HG03039 (cell line): ENCODE measurements at regions not wholly inside any gene's neighbourhood (a gene's known extent, or its start where the extent isn't known, plus 50 kb on each side); places are given as distances from the start of the nearest gene placed in this dataset.

ENCODE experiments used
- ATAC-seq: cut with Tn5 transposase; IDR thresholded peaks from one replicate; pipeline ENCODE4 v1.9.1; 2021; ENCODE audit warnings: mild to moderate bottlenecking, moderate library complexity; ENCODE audit not compliant: unreplicated experiment

- no peak for ATAC-seq
Measured at GRCh38 chrX:21056622-21057021, 317.6 kb upstream of the CNKSR2 start.

DNA sequence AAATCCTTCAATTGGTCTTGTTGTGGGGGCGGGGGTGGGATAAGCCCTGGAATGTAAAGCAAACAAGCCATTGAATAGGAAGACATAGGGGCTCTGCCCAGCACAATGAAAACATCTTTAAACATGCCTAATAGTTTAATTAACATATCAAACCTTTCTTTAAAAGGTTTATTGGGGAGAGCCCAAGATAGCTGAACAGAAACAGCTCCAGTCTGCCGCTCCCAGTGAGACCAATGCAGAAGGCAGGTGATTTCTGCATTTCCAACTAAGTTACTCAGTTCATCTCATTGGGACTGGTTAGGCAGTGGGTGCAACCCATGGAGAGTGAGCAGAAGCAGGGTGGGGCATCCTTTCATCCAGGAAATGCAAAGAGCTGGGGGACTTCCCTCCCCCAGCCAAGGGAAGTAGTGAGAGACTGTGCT lies 327.2 kb upstream of the CNKSR2 start:
- ATAC-seq, result no peak

- ATAC-seq, result no peak
Measured at GRCh38 chrX:21014326-21014725, 359.9 kb upstream of the CNKSR2 start.

- no peak for ATAC-seq
Measured at GRCh38 chrX:21004835-21005234, 369.4 kb upstream of the CNKSR2 start.

- no peak for ATAC-seq
Measured at GRCh38 chrX:20995829-20996228, 378.4 kb upstream of the CNKSR2 start.

GRCh38 chrX:20989361-20989760 lies 384.9 kb upstream of the CNKSR2 start:
- ATAC-seq, result no peak

DNA sequence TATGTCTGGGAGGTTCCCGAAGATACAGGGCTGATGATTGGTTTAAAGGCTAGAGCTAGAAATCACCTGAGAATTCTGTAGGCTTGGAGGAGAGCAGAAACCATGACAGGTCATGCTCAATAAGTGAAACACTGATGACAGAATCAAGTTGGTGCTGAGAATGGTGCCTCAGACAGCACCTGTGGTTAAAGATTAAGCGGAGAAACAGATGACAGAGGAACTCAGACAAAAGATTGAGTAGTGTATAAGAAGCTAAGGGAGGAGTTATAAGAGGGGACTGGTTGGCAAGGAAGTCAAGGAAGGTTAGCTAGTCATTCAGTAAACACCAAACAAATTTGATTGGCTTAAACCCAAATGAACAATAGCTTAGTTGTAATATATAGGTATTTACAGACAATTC lies 385.4 kb upstream of the CNKSR2 start:
- ATAC-seq, result no peak

GRCh38 chrX:20988118-20988517 lies 386.1 kb upstream of the CNKSR2 start:
- ATAC-seq, result no peak

- ATAC-seq, result no peak
Measured at GRCh38 chrX:20980426-20980825, 393.8 kb upstream of the CNKSR2 start.

GRCh38 chrX:20974326-20974725 lies 399.9 kb upstream of the CNKSR2 start:
- ATAC-seq, result no peak

GRCh38 chrX:20973038-20973437 lies 401.2 kb upstream of the CNKSR2 start:
- ATAC-seq, result no peak

- ATAC-seq, result no peak
Measured at GRCh38 chrX:20971250-20971649, 403.0 kb upstream of the CNKSR2 start.

GRCh38 chrX:20969565-20969964 lies 404.7 kb upstream of the CNKSR2 start:
- ATAC-seq, result no peak

- no peak for ATAC-seq
Measured at GRCh38 chrX:20968996-20969395, 405.2 kb upstream of the CNKSR2 start.

DNA sequence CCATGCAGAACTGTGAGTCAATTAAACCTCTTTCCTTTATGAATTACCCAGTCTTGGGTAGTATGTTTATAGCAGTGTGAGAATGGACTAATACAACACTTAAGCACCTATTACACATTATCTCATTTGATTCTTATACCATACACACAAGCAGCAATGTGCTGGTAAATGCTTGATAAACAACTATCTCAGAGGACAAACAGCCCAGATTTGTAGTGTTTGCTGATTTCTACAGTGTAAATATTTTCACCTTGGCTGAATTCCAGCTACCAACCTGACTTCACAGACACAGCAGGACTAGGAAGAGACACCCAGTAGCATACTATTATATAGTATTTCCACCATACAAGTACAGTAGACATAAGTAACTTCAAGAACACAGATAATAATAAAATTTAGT lies 406.5 kb upstream of the CNKSR2 start:
- no peak for ATAC-seq

GRCh38 chrX:20965270-20966044 lies 408.8 kb upstream of the CNKSR2 start:
- ATAC-seq, result no peak

DNA sequence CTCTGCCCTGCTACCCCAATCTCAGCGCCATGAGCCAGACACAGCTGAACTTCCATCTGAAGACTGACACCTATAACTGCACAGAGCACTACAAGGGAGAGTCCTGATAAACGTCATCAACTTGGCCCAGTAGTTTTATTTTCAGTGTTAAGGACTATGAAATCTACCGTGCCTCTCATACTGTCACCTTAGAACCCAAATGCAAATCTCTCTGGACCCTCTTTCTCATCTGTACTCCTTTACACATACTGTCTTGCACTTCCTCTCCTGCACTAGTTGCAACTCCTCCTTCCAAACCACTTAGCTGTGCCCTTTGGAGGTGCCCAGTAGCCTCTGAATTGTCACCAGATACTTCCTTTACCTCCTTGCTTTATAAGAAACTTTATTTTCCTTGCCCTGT lies 420.2 kb upstream of the CNKSR2 start:
- no peak for ATAC-seq

DNA sequence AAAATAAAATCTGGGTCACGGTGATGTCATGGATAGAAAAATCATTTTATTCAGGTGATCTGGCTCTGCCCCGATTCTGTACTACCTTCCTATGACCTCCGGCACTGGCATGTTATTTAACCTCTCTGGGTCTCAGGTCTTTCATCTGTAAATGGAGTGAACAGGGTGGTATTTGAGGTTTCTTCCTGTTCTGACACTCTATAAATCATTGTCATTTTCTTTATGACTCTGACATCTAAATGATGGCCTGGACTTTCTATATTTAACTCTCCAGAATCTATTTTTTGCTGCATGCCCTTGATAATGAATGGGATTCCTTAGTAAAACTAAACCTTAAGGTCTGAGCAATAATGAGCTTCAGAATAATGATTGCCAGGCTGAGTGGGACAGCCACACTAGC lies 422.0 kb upstream of the CNKSR2 start:
- ATAC-seq, result no peak

- no peak for ATAC-seq
Measured at GRCh38 chrX:20951016-20951810, 423.0 kb upstream of the CNKSR2 start.

DNA sequence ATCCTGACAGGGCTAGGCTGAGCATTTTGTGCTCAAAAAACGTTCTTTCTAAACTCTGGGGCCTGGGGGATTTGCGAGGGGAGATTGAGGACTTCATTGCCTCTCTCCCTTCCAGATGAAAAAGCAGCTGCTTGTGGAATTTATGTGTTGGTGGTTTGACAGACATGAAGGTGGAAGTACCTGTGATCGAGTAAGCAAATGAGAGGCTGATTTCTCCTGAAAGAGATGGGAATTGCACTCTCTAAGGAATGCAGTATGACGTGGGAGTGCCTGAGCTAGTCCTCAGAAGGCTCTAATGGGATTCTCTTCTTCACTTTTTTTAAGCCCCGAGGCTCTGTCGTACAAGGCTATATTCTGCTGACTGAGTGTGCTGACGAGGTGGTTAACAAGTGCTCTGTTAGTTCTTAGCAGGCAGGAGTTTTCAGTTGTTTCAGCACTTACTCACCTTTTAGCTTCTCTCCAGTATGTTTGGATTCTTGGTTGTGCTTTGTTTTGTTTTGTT lies 426.8 kb upstream of the CNKSR2 start:
- ATAC-seq, result no peak

DNA sequence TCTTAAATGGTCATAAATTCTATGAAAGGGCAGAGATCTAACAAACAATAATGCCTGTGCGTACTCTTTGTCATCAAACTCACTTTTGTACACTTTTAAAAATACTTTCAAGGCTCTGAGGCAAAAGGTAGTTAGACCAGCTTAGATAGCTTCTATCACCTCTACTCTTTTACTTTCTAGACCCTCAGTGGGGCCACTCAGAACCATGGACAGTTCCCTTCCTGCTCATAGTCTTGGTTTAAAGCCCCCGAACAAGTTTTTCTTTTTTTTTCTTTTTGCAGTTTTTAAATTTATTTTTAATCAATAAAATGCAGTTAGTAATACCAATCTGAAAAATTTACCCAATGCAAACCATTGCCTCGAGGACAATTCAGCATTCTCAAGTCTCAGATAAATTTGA lies 460.5 kb upstream of the CNKSR2 start:
- no peak for ATAC-seq

DNA sequence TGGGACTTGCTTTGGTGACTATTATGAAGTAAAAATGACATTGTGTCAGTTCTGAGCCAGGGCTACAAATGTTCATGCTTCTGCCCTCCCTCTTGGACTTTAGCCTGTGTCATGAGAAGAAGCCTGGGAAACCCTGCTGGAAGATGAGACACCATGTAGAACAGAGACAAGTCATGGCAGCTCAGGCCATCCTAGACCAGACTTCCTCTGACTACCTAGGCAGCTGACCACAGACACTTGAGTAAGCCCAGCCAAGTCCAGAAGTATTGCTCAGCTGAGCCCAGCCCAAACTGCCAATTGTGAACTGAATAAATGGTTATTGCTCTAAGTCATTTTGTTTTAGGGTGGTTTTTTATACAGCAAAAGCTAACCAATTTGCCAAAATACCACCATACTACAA lies 467.6 kb upstream of the CNKSR2 start:
- ATAC-seq, result no peak
